Suprapubic skin (tissue), 4 donors: ENCODE measurements at regions not wholly inside any gene's neighbourhood (a gene's known extent, or its start where the extent isn't known, plus 50 kb on each side); places are given as distances from the start of the nearest gene placed in this dataset.
"Not testable (repeated sequence)": the region's sequence is repeated elsewhere in the genome, so short reads cannot be mapped to it uniquely, and the experiment has no call there.

Experiments used
- DNase-seq, 2 donors: peaks; one replicate each; pipeline ENCODE4 v3.0.0-alpha.2; 2019; ENCODE audit warnings: low spot score in 2 of 2
- H3K27ac ChIP-seq: fragments of 200-600 bp; sonication (generic); one replicate; pipeline ENCODE4 v1.5.1; 2019
- H3K27me3 ChIP-seq: fragments of 200-600 bp; sonication (generic); one replicate; pipeline ENCODE4 v1.5.1; 2019
- H3K36me3 ChIP-seq: fragments of 200-600 bp; sonication (generic); one replicate; pipeline ENCODE4 v1.5.1; 2019
- H3K4me1 ChIP-seq: fragments of 200-600 bp; sonication (generic); one replicate; pipeline ENCODE4 v1.5.1; 2019
- H3K4me3 ChIP-seq: fragments of 200-600 bp; sonication (generic); one replicate; pipeline ENCODE4 v1.5.1; 2019; ENCODE audit warnings: mild to moderate bottlenecking
- H3K9me3 ChIP-seq: fragments of 200-600 bp; sonication (generic); one replicate; pipeline ENCODE4 v1.5.1; 2019
- EP300 ChIP-seq: sonication (generic); formaldehyde crosslinking; IDR thresholded peaks from one replicate; pipeline ENCODE4 v1.6.1; 2017; ENCODE audit warnings: antibody characterized with exemption
- POLR2A ChIP-seq, 2 donors: fragments of 450-650 bp; IDR thresholded peaks; one replicate each; pipeline ENCODE4 v1.6.1; 2017; ENCODE audit warnings: antibody characterized with exemption in 2 of 2, mild to moderate bottlenecking in 2 of 2, moderate library complexity in 2 of 2
- POLR2AphosphoS5 ChIP-seq, 3 donors: sonication (generic); formaldehyde crosslinking; IDR thresholded peaks; one replicate each; pipeline ENCODE4 v1.6.1; 2017; ENCODE audit warnings: antibody characterized with exemption in 3 of 3
- WGBS: methylation state at CpG from one replicate; pipeline ENCODE4 v1.1.5; 2018; 5-methylcytosine and 5-hydroxymethylcytosine counted together
- TF ChIP-seq, protein P1 (sequence below), 2 donors: fragments of 200-600 bp in 1 of 2; fragments of 450-650 bp in 1 of 2; sonication (generic) in 1 of 2; IDR thresholded peaks; one replicate each; pipeline ENCODE4 v1.5.1; 2016 to 2019; ENCODE audit warnings: antibody characterized with exemption in 2 of 2, mild to moderate bottlenecking in 1 of 2, moderate library complexity in 1 of 2

GRCh38 chr22:48627966-48628365, 1199.7 kb downstream of the BRD1 start:
- Histone ChIP-seq H3K36me3 (no peaks in the 10 kb centered on the region), H3K4me1 (no peaks in the 10 kb centered on the region), H3K9me3 (no peaks in the 10 kb centered on the region), H3K27ac (no peak overlapping the region), H3K27me3 (peaks cover 21% of the 10 kb centered on the region), H3K4me3 (no peak overlapping the region)
- no peak for DNase-seq
- TF ChIP-seq POLR2A (IDR thresholded peaks at IDR 0.05), result no peak
- TF ChIP-seq, protein P1, sequence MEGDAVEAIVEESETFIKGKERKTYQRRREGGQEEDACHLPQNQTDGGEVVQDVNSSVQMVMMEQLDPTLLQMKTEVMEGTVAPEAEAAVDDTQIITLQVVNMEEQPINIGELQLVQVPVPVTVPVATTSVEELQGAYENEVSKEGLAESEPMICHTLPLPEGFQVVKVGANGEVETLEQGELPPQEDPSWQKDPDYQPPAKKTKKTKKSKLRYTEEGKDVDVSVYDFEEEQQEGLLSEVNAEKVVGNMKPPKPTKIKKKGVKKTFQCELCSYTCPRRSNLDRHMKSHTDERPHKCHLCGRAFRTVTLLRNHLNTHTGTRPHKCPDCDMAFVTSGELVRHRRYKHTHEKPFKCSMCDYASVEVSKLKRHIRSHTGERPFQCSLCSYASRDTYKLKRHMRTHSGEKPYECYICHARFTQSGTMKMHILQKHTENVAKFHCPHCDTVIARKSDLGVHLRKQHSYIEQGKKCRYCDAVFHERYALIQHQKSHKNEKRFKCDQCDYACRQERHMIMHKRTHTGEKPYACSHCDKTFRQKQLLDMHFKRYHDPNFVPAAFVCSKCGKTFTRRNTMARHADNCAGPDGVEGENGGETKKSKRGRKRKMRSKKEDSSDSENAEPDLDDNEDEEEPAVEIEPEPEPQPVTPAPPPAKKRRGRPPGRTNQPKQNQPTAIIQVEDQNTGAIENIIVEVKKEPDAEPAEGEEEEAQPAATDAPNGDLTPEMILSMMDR (IDR thresholded peaks at IDR 0.05), result no peak
- no peak for TF ChIP-seq POLR2AphosphoS5 (IDR thresholded peaks at IDR 0.05)
- TF ChIP-seq EP300, result no peak
- WGBS, result no CpG with 5 or more reads among the region's 12 CpGs

GRCh38 chr22:48627203-48627602, 1200.5 kb downstream of the BRD1 start:
- H3K9me3 ChIP-seq, result no peaks in the 10 kb centered on the region
- H3K27ac ChIP-seq, result no peak overlapping the region
- TF ChIP-seq POLR2A (IDR thresholded peaks at IDR 0.05) (no peak), EP300 (no peak), POLR2AphosphoS5 (IDR thresholded peaks at IDR 0.05) (no peak)
- TF ChIP-seq, protein P1 (IDR thresholded peaks at IDR 0.05), result no peak
- H3K4me1 ChIP-seq, result no peaks in the 10 kb centered on the region
- no peak for DNase-seq
- H3K4me3 ChIP-seq, result no peak overlapping the region
- WGBS, result 29% methylated on average over 5 of the region's 17 CpGs
- no peaks in the 10 kb centered on the region for H3K36me3 ChIP-seq
- H3K27me3 ChIP-seq, result peaks cover 21% of the 10 kb centered on the region

GRCh38 chr22:48624401-48624800, 1203.3 kb downstream of the BRD1 start:
- Histone ChIP-seq H3K4me1 (no peaks in the 10 kb centered on the region), H3K9me3 (no peaks in the 10 kb centered on the region), H3K36me3 (no peaks in the 10 kb centered on the region), H3K4me3 (no peak overlapping the region), H3K27ac (no peak overlapping the region), H3K27me3 (peaks cover 16% of the 10 kb centered on the region)
- WGBS, result 74% methylated on average over 13 of the region's 13 CpGs
- DNase-seq, result no peak
- TF ChIP-seq, protein P1 (IDR thresholded peaks at IDR 0.05), result no peak
- TF ChIP-seq EP300 (no peak), POLR2A (IDR thresholded peaks at IDR 0.05) (no peak), POLR2AphosphoS5 (IDR thresholded peaks at IDR 0.05) (no peak)

- Histone ChIP-seq H3K4me3 (no peak overlapping the region), H3K9me3 (no peaks in the 10 kb centered on the region), H3K36me3 (no peaks in the 10 kb centered on the region), H3K27ac (no peak overlapping the region), H3K4me1 (no peaks in the 10 kb centered on the region), H3K27me3 (peaks cover 5% of the 10 kb centered on the region)
- DNase-seq, result no peak
- TF ChIP-seq, protein P1 (IDR thresholded peaks at IDR 0.05), result no peak
- TF ChIP-seq EP300, result no peak
- TF ChIP-seq POLR2A (IDR thresholded peaks at IDR 0.05), result no peak
- no peak for TF ChIP-seq POLR2AphosphoS5 (IDR thresholded peaks at IDR 0.05)
- WGBS, result 93% methylated on average over 11 of the region's 55 CpGs
Measured at GRCh38 chr22:48622891-48623545, 1204.7 kb downstream of the BRD1 start.

GRCh38 chr22:48621085-48621484, 1206.6 kb downstream of the BRD1 start:
- H3K27ac ChIP-seq, result no peak overlapping the region
- no peaks in the 10 kb centered on the region for H3K27me3 ChIP-seq
- no peaks in the 10 kb centered on the region for H3K9me3 ChIP-seq
- no peak overlapping the region for H3K4me3 ChIP-seq
- DNase-seq, result no peak
- H3K4me1 ChIP-seq, result no peaks in the 10 kb centered on the region
- TF ChIP-seq POLR2AphosphoS5 (IDR thresholded peaks at IDR 0.05) (no peak), EP300 (no peak), POLR2A (IDR thresholded peaks at IDR 0.05) (no peak)
- TF ChIP-seq, protein P1 (IDR thresholded peaks at IDR 0.05), result no peak
- no peaks in the 10 kb centered on the region for H3K36me3 ChIP-seq

DNA sequence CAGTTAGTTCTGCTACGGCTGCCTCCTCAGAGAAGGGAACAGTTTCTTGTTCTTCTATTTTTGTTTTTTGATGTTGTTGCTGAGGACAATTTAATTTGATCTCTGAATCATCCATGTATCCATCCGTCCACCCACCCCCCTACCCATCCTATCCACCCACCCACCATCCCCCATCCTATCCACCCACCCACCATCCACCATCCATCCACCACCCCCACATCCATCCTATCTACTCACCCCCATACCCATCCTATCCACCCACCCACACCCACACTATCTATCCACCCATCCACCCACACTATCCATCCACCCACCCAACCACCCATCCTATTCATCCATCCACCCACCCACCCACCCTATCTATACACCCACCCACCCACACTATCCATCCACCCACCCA, 1207.2 kb downstream of the BRD1 start:
- not testable (repeated sequence) for H3K4me1 ChIP-seq, H3K27ac ChIP-seq, DNase-seq, H3K9me3 ChIP-seq, H3K4me3 ChIP-seq, H3K36me3 ChIP-seq, H3K27me3 ChIP-seq
- WGBS, result 73% methylated on average over 2 of the region's 2 CpGs
